GM21717 (cell line): ENCODE measurements at regions not wholly inside any gene's neighbourhood (a gene's known extent, or its start where the extent isn't known, plus 50 kb on each side); places are given as distances from the start of the nearest gene placed in this dataset.
"Not testable (repeated sequence)": the region's sequence is repeated elsewhere in the genome, so short reads cannot be mapped to it uniquely, and the experiment has no call there.

Experiments
- ATAC-seq: cut with Tn5 transposase; IDR thresholded peaks from one replicate; pipeline ENCODE4 v1.9.1; 2021; ENCODE audit warnings: mild to moderate bottlenecking, moderate library complexity; ENCODE audit not compliant: unreplicated experiment

DNA sequence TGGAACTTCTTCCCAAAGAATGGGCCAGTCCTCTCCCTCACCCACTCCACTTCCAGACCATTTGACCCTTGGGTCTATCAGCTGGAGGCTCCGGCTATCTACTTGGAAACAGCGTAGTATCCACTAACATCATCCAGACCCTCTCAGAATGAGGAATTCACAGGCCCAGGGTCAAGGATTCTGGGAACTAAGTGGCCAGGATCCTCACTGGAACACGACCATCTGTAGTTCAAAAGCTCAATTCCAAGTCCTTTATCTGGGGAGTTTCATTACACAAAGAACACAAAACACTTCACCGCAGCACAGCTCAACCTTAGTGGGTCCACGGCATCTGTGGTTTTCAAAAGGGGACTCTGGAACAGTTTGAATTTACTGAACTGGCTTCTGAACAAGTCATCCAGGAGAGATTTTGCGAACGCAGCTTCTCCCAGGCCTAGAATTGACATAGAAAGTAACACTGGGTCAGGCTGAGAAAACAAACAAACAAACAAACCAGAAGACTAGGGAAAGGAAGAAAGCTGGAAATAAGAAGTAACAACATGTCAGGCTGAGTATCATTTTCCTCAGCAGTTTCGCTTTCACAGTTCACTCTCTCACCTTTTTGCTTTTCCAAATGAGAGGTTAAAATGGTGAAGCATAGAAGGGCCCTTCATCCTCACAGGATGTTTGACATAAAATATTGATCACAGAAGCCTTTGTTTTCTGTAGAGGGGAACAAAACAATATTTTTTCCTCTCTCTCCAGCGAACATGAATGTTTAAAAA lies 57.6 kb upstream of the USP6NL start:
- ATAC-seq: no peak

DNA sequence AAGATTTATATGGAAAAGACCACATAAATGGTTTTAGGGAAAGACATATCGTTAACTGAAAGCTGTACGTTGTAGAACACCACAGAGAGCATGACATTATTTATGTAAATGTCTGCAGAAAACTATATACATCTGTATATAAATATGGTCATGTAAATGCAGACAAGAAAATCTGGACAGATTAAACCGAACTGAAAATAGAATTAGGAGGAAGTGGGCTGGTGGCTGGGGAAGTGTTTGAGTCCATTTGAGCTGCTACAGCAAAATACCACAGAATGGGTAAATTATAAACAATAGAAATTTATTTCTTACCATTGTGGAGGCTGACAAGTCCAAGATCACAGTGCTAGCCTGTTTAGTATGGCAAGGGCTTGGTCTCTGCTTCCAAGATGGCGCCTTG lies 56.3 kb upstream of the USP6NL start:
- ATAC-seq: no peak

DNA sequence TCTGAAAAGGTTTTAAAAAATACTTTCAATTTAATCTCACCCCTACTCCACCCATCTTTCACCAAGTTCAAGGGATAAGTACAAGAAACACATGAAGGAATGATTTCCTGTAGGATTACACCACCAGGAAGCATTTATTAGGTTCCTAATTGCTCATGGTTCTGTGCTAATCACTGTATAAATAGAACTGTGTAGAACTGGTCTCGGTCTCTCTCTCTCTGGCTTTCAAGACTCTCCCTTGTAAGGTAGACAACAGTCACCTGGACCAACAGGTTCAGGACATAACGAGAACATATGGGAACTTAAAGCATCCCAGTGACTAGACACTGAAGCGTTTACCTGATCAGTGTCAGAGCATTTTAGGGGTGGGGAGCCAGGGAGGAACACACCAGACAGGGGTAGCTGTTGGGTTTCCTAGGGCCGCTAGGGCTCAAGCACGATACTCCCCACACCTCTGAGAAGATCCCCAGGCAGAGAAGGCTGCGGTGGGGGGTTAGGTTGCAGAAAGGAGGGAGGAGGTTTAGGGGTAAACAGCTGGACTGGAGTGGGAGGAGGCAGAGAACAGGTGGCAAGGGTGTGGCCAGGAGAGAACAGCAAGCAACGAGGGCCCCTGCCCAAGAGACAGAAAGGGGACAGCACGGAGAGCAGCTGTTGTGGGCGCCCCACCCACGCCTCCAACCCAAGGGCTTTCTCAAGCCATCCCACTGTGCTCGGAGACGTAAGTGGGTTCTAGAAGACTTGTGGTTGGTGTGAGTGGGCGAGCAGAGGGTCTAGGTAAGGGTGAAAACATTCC lies 52.5 kb upstream of the USP6NL start:
- peak; percentile 81 for ATAC-seq

DNA sequence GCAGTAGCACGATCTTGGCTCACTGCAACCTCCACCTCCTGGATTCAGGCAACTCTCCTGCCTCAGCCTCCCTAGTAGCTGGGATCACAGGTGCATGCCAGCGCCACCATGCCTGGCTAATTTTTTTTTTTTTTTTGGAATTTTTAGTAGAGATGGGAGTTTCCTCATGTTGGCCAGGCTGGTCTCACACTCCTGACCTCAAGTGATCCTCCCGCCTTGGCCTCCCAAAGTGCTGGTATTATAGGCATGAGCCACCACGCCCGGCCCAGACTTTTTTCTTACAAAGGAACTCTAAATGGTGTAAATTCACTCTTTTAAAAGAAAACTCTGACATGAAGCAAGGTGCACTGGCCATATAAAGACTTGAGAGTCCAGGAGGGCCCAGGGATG lies 51.7 kb upstream of the USP6NL start:
- ATAC-seq: not testable (repeated sequence)

DNA sequence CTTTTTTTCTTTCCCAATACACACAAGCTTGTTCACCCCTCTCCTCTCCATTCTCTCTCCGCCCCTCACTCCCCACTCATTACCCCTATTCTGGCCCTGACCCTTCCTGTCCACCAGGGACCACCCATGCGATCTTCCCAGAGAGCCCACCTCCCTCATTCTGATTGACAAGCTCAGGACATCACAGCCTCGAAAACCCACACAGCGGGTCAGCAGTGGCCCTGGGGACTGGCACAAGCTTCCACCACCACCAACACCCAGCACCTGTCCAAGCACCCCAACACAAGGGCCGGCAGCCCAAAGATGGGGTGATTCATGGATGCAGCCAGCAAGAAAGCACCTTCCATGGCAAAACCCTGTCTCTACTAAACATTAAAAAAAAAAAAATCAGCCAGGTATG lies 50.0 kb upstream of the USP6NL start:
- no peak for ATAC-seq
